HUES48 (cell line): ENCODE measurements at regions not wholly inside any gene's neighbourhood (a gene's known extent, or its start where the extent isn't known, plus 50 kb on each side); places are given as distances from the start of the nearest gene placed in this dataset.
"Not testable (repeated sequence)": the region's sequence is repeated elsewhere in the genome, so short reads cannot be mapped to it uniquely, and the experiment has no call there.

Source experiments
- H3K27ac ChIP-seq: one replicate; pipeline ENCODE4 v1.7.0; 2013; ENCODE audit warnings: low read depth, low read length, inconsistent platforms
- H3K27me3 ChIP-seq: 2 replicates; pipeline ENCODE4 v1.6.1; 2013; ENCODE audit warnings: mild to moderate bottlenecking, low read length; ENCODE audit not compliant: control insufficient read depth, insufficient read depth
- H3K36me3 ChIP-seq: 2 replicates; pipeline ENCODE4 v1.6.1; 2013; ENCODE audit warnings: low read length; ENCODE audit not compliant: control insufficient read depth, insufficient read depth
- H3K4me1 ChIP-seq: 2 replicates; pipeline ENCODE4 v1.6.1; 2013; ENCODE audit warnings: mild to moderate bottlenecking, low read length; ENCODE audit not compliant: control insufficient read depth, insufficient read depth
- H3K4me3 ChIP-seq: 2 replicates; pipeline ENCODE4 v1.5.1; 2013; ENCODE audit warnings: mild to moderate bottlenecking, low read depth, low read length
- H3K9ac ChIP-seq: 2 replicates; pipeline ENCODE4 v1.6.1; 2013; ENCODE audit warnings: mild to moderate bottlenecking, low read depth, low read length, moderate library complexity
- H3K9me3 ChIP-seq: 2 replicates; pipeline ENCODE4 v1.6.1; 2013; ENCODE audit warnings: low read length; ENCODE audit not compliant: control insufficient read depth, insufficient read depth

GRCh38 chr7:19533266-19533665, 175.6 kb downstream of the POLR1F start:
- Histone ChIP-seq H3K4me3 (no peak overlapping the region), H3K27ac (no peak overlapping the region), H3K9ac (no peak overlapping the region), H3K9me3 (no peaks in the 10 kb centered on the region), H3K4me1 (peaks cover 6% of the 10 kb centered on the region), H3K27me3 (no peaks in the 10 kb centered on the region), H3K36me3 (no peaks in the 10 kb centered on the region)

GRCh38 chr7:19530852-19531251, 178.0 kb downstream of the POLR1F start:
- Histone ChIP-seq H3K36me3 (no peaks in the 10 kb centered on the region), H3K9ac (no peak overlapping the region), H3K4me1 (no peaks in the 10 kb centered on the region), H3K27ac (no peak overlapping the region), H3K27me3 (no peaks in the 10 kb centered on the region), H3K9me3 (no peaks in the 10 kb centered on the region), H3K4me3 (no peak overlapping the region)

- Histone ChIP-seq H3K9ac (no peak overlapping the region), H3K36me3 (no peaks in the 10 kb centered on the region), H3K4me1 (no peaks in the 10 kb centered on the region), H3K4me3 (no peak overlapping the region), H3K9me3 (no peaks in the 10 kb centered on the region), H3K27me3 (no peaks in the 10 kb centered on the region), H3K27ac (no peak overlapping the region)
These were observed 178.6 kb downstream of the POLR1F start for GRCh38 chr7:19530261-19530660.

GRCh38 chr7:19526639-19527038, 182.2 kb downstream of the POLR1F start:
- Histone ChIP-seq H3K9me3 (no peaks in the 10 kb centered on the region), H3K27me3 (no peaks in the 10 kb centered on the region)

GRCh38 chr7:19522486-19522885, 186.4 kb downstream of the POLR1F start:
- H3K27me3 ChIP-seq = no peaks in the 10 kb centered on the region
- H3K4me3 ChIP-seq = no peak overlapping the region
- no peak overlapping the region for H3K27ac ChIP-seq
- H3K9me3 ChIP-seq = no peaks in the 10 kb centered on the region
- no peaks in the 10 kb centered on the region for H3K4me1 ChIP-seq
- no peak overlapping the region for H3K9ac ChIP-seq
- no peaks in the 10 kb centered on the region for H3K36me3 ChIP-seq

More at GRCh38 chr7:19526639-19527038, 182.2 kb downstream of the POLR1F start:
- H3K4me1 ChIP-seq = no peaks in the 10 kb centered on the region
- no peak overlapping the region for H3K9ac ChIP-seq
- no peak overlapping the region for H3K4me3 ChIP-seq
- H3K27ac ChIP-seq = no peak overlapping the region
- no peaks in the 10 kb centered on the region for H3K36me3 ChIP-seq

GRCh38 chr7:19520392-19520791, 188.4 kb downstream of the POLR1F start:
- Histone ChIP-seq H3K27ac (no peak overlapping the region), H3K36me3 (no peaks in the 10 kb centered on the region), H3K27me3 (no peaks in the 10 kb centered on the region), H3K4me1 (no peaks in the 10 kb centered on the region), H3K9ac (no peak overlapping the region), H3K4me3 (no peak overlapping the region), H3K9me3 (no peaks in the 10 kb centered on the region)

- Histone ChIP-seq H3K27ac (no peak overlapping the region), H3K36me3 (no peaks in the 10 kb centered on the region)
These were observed 189.3 kb downstream of the POLR1F start for GRCh38 chr7:19519443-19520021.

GRCh38 chr7:19517546-19517945, 191.3 kb downstream of the POLR1F start:
- H3K4me1 ChIP-seq, H3K36me3 ChIP-seq, H3K27me3 ChIP-seq, H3K27ac ChIP-seq, H3K9me3 ChIP-seq, H3K4me3 ChIP-seq, H3K9ac ChIP-seq: not testable (repeated sequence)

More at GRCh38 chr7:19519443-19520021, 189.3 kb downstream of the POLR1F start:
- Histone ChIP-seq H3K9ac (no peak overlapping the region), H3K4me1 (no peaks in the 10 kb centered on the region), H3K9me3 (no peaks in the 10 kb centered on the region), H3K27me3 (no peaks in the 10 kb centered on the region), H3K4me3 (no peak overlapping the region)

- Histone ChIP-seq H3K9ac (no peak overlapping the region), H3K36me3 (no peaks in the 10 kb centered on the region), H3K9me3 (no peaks in the 10 kb centered on the region), H3K27me3 (no peaks in the 10 kb centered on the region), H3K4me3 (no peak overlapping the region), H3K4me1 (peaks cover 14% of the 10 kb centered on the region; the same call in 1 of the 2 replicates), H3K27ac (no peak overlapping the region)
These were observed 200.0 kb downstream of the POLR1F start for GRCh38 chr7:19508821-19509220.

GRCh38 chr7:19508124-19508523, 200.7 kb downstream of the POLR1F start:
- peaks cover 14% of the 10 kb centered on the region; the same call in 1 of the 2 replicates for H3K4me1 ChIP-seq
- no peak overlapping the region for H3K9ac ChIP-seq
- no peaks in the 10 kb centered on the region for H3K27me3 ChIP-seq
- H3K4me3 ChIP-seq = no peak overlapping the region
- no peaks in the 10 kb centered on the region for H3K36me3 ChIP-seq
- no peaks in the 10 kb centered on the region for H3K9me3 ChIP-seq
- no peak overlapping the region for H3K27ac ChIP-seq

- H3K9me3 ChIP-seq = peaks cover 13% of the 10 kb centered on the region
- no peak overlapping the region for H3K9ac ChIP-seq
- no peak overlapping the region for H3K27ac ChIP-seq
- no peak overlapping the region for H3K4me3 ChIP-seq
- no peaks in the 10 kb centered on the region for H3K36me3 ChIP-seq
- no peaks in the 10 kb centered on the region for H3K27me3 ChIP-seq
- H3K4me1 ChIP-seq = no peaks in the 10 kb centered on the region
These were observed 216.9 kb downstream of the POLR1F start for GRCh38 chr7:19491821-19492452.
